ENCODE measurements at regions not wholly inside any gene's neighbourhood (a gene's known extent, or its start where the extent isn't known, plus 50 kb on each side); places are given as distances from the start of the nearest gene placed in this dataset.

DNA sequence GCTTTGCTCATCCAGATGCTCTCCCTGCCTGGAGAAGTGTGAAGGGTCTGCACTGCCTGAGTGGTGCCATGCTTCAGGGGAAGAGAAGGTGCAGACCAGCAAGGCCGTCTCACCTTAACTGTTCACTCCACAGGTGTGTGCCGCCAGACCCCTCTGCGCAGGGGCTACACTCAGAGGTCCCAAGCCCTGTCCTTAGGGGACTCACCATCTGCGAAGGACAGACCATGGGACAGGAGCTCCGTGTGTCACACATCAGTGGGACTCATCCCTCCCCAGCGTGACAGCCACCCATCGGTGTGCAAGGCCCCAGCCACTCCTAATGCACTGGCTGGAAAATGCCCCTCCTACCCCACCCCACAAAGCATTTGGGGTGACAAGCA, 142.9 kb downstream of the OLFM1 start:
- H3K27me3 Mint-ChIP-seq (ENCODE audit: insufficient read depth, unreplicated experiment), result peaks cover 41% of the 10 kb centered on the region
- no peaks in the 10 kb centered on the region for H3K4me1 Mint-ChIP-seq (ENCODE audit: insufficient read depth, unreplicated experiment)
- H3K36me3 Mint-ChIP-seq (ENCODE audit: insufficient read depth, unreplicated experiment), result no peaks in the 10 kb centered on the region
- DNase-seq (ENCODE audit: unreplicated experiment), result no peak
- intact Hi-C loops (cut with micrococcal nuclease), result no loop called here
- CTCF ChIA-PET, result interaction anchor here (0.5 to 0.7 kb wide), 2 partner anchors 46 to 391 kb away, joined by 3 read pairs; no protein-coding TSS in a partner anchor
- no TSS peak for BruUV-seq (replicated peaks)
- no peaks in the 10 kb centered on the region for H3K9me3 Mint-ChIP-seq (ENCODE audit: unreplicated experiment)
- no peak overlapping the region for H3K27ac Mint-ChIP-seq (ENCODE audit: low read depth, unreplicated experiment)
- POLR2A ChIA-PET, result no interaction called here
- no peak overlapping the region for H3K4me3 Mint-ChIP-seq (ENCODE audit: unreplicated experiment)
- TF ChIP-seq, protein P1, sequence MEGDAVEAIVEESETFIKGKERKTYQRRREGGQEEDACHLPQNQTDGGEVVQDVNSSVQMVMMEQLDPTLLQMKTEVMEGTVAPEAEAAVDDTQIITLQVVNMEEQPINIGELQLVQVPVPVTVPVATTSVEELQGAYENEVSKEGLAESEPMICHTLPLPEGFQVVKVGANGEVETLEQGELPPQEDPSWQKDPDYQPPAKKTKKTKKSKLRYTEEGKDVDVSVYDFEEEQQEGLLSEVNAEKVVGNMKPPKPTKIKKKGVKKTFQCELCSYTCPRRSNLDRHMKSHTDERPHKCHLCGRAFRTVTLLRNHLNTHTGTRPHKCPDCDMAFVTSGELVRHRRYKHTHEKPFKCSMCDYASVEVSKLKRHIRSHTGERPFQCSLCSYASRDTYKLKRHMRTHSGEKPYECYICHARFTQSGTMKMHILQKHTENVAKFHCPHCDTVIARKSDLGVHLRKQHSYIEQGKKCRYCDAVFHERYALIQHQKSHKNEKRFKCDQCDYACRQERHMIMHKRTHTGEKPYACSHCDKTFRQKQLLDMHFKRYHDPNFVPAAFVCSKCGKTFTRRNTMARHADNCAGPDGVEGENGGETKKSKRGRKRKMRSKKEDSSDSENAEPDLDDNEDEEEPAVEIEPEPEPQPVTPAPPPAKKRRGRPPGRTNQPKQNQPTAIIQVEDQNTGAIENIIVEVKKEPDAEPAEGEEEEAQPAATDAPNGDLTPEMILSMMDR (IDR thresholded peaks at IDR 0.05; ENCODE audit: unreplicated experiment), result no peak

DNA sequence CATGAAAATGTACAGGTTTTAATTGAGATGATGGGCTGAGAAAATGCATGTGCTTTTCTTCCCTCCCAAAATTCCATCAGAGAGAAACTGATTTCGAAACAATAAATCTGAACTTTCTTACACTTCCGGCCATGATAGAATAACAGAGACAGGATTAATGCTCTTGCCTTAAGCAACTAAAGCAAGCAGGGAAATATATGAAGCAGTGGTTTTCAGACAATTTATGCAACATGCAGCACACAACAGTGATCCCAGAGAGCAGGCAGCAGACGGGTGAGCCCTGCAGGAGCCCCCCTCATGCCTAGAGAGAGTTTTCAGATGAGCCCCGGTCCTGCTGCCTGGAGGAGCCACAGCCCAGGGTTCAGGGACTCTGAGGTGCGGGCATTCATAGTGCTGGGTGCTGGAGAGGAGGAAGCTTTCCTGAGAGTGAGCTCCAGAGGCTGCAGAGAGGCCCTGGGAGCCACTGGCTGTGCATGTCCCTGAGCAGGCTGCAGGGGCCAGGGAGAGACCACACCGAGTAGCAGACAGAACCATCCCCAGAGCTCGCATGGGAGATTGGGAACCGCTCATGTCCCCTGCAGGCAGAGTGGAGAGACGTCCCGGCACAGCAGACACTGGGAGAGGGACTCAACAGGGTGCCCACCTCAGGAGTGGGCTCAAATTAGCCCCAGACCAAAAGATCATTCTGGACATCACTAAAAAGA, 143.5 kb downstream of the OLFM1 start:
- no peaks in the 10 kb centered on the region for H3K9me3 Mint-ChIP-seq (ENCODE audit: unreplicated experiment)
- H3K4me1 Mint-ChIP-seq (ENCODE audit: insufficient read depth, unreplicated experiment), result no peaks in the 10 kb centered on the region
- intact Hi-C loops (cut with micrococcal nuclease), result no loop called here
- CTCF ChIA-PET, result interaction anchor here (0.5 kb wide), 2 partner anchors 47 to 196 kb away, joined by 3 to 4 read pairs; no protein-coding TSS in a partner anchor
- H3K27ac Mint-ChIP-seq (ENCODE audit: low read depth, unreplicated experiment), result no peak overlapping the region
- H3K4me3 Mint-ChIP-seq (ENCODE audit: unreplicated experiment), result no peak overlapping the region
- POLR2A ChIA-PET, result no interaction called here
- TF ChIP-seq, protein P1 (IDR thresholded peaks at IDR 0.05; ENCODE audit: unreplicated experiment), result no peak
- H3K36me3 Mint-ChIP-seq (ENCODE audit: insufficient read depth, unreplicated experiment), result no peaks in the 10 kb centered on the region
- no peak for DNase-seq (ENCODE audit: unreplicated experiment)
- no TSS peak for BruUV-seq (replicated peaks)
- H3K27me3 Mint-ChIP-seq (ENCODE audit: insufficient read depth, unreplicated experiment), result peaks cover 41% of the 10 kb centered on the region

DNA sequence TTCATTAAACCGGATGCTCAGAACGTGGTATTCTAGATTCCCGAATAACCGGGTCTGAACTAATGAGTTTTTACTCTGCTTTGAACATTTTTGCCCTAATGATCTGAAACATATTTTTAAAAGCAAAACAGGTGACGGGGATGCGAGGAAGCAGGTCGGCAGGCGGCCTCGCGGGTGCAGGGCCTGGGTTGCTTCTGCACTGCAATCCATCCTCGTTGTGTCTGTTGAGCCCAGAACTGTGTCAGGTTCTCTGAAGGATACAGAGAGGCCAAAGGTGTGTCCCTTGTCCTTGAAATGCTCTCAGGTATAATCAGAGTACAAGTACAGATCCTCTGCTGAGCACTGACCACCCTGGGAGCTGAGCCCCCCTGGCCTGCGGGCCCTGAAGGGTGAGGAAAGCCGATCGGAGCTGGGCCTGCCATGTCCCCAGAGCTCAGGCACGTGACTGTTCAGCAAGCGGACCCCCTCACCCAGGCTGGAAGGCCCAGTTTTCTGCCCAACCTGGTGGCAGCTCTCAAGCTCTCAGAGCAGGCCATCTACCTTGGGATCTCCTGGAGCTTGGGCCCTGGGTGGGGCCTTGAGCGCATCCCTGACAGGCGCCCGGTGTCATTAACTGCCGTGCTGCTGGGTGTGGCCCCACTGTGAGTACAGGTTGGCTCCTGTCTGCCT, 151.8 kb downstream of the OLFM1 start:
- no peaks in the 10 kb centered on the region for H3K4me1 Mint-ChIP-seq (ENCODE audit: insufficient read depth, unreplicated experiment)

DNA sequence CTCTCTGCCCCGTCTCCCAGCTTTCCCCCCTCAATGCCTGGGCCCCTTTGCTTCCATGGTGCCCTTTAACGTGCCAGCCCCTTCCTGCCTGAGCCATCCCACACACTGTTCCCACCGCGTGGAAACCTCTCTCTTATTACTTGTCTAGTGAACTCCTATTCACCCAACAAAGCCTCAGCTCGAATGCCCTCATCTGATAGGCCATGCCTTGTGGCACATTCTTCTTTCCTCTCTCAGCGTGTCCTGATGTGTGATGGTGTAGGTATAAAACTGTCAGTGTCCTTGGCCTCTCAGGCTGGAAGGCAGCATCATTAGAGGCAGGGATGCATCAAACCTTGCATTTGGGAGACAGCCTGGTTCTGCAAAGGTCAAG, 152.3 kb downstream of the OLFM1 start:
- no peaks in the 10 kb centered on the region for H3K4me1 Mint-ChIP-seq (ENCODE audit: insufficient read depth, unreplicated experiment)
- intact Hi-C loops (cut with micrococcal nuclease), result no loop called here
- peaks cover 22% of the 10 kb centered on the region for H3K27me3 Mint-ChIP-seq (ENCODE audit: insufficient read depth, unreplicated experiment)
- TF ChIP-seq, protein P1 (IDR thresholded peaks at IDR 0.05; ENCODE audit: unreplicated experiment), result no peak
- no TSS peak for BruUV-seq (replicated peaks)
- ChIA-PET POLR2A (no interaction called here), CTCF (interaction anchor here (0.6 kb wide), 2 partner anchors 10 to 165 kb away, joined by 4 read pairs; no protein-coding TSS in a partner anchor)
- DNase-seq (ENCODE audit: unreplicated experiment), result no peak
- no peak overlapping the region for H3K4me3 Mint-ChIP-seq (ENCODE audit: unreplicated experiment)
- no peaks in the 10 kb centered on the region for H3K9me3 Mint-ChIP-seq (ENCODE audit: unreplicated experiment)
- no peak overlapping the region for H3K27ac Mint-ChIP-seq (ENCODE audit: low read depth, unreplicated experiment)
- no peaks in the 10 kb centered on the region for H3K36me3 Mint-ChIP-seq (ENCODE audit: insufficient read depth, unreplicated experiment)

More for the DNA sequence above, 151.8 kb downstream of the OLFM1 start:
- intact Hi-C loops (cut with micrococcal nuclease), result no loop called here
- ChIA-PET CTCF (interaction anchor here (0.6 to 1.1 kb wide), 3 partner anchors 10 to 174 kb away, joined by 3 to 4 read pairs (median 4); no protein-coding TSS in a partner anchor), POLR2A (no interaction called here)
- Mint-ChIP-seq H3K9me3 (ENCODE audit: unreplicated experiment) (no peaks in the 10 kb centered on the region), H3K27ac (ENCODE audit: low read depth, unreplicated experiment) (no peak overlapping the region), H3K4me3 (ENCODE audit: unreplicated experiment) (no peak overlapping the region), H3K36me3 (ENCODE audit: insufficient read depth, unreplicated experiment) (no peaks in the 10 kb centered on the region), H3K27me3 (ENCODE audit: insufficient read depth, unreplicated experiment) (peaks cover 21% of the 10 kb centered on the region)
- DNase-seq (ENCODE audit: unreplicated experiment), result no peak
- TF ChIP-seq, protein P1 (IDR thresholded peaks at IDR 0.05; ENCODE audit: unreplicated experiment), result no peak
- BruUV-seq (replicated peaks), result no TSS peak

Data from MCF 10A (cell line).